ENCODE measurements at regions not wholly inside any gene's neighbourhood (a gene's known extent, or its start where the extent isn't known, plus 50 kb on each side); places are given as distances from the start of the nearest gene placed in this dataset.

GRCh38 chr4:34170946-34171345, 2073.4 kb downstream of the ARAP2 start:
- TF ChIP-seq CTCF (IDR thresholded peaks at IDR 0.05) (no peak), POLR2A (IDR thresholded peaks at IDR 0.05; ENCODE audit: low read depth) (no peak), POLR2AphosphoS5 (IDR thresholded peaks at IDR 0.05) (no peak)
